Neural cell (in vitro differentiated cells): ENCODE measurements at regions not wholly inside any gene's neighbourhood (a gene's known extent, or its start where the extent isn't known, plus 50 kb on each side); places are given as distances from the start of the nearest gene placed in this dataset.

Experiments
- EZH2 ChIP-seq: fragments of 200-600, 300-800 bp; shearing (Covaris generic), sonication (generic); IDR thresholded peaks from 2 replicates; pipeline ENCODE4 v1.6.1; 2014; ENCODE audit warnings: antibody characterized with exemption, low read length, borderline replicate concordance, mild to moderate bottlenecking; ENCODE audit not compliant: insufficient read depth, poor library complexity, severe bottlenecking
- POLR2AphosphoS5 ChIP-seq: IDR thresholded peaks from 2 replicates; pipeline ENCODE4 v1.6.1; 2012
- RAD21 ChIP-seq: fragments of 450-650 bp; conservative IDR thresholded peaks from 2 replicates; pipeline ENCODE4 v1.6.1; 2014; ENCODE audit warnings: antibody characterized with exemption, mild to moderate bottlenecking, moderate library complexity
- TAF1 ChIP-seq: IDR thresholded peaks from 2 replicates; pipeline ENCODE4 v1.6.1; 2012; ENCODE audit warnings: low read depth
- TF ChIP-seq, protein P1 (sequence below): fragments of 450-650 bp; IDR thresholded peaks from 2 replicates; pipeline ENCODE4 v1.5.1; 2014; ENCODE audit warnings: antibody characterized with exemption, mild to moderate bottlenecking, moderate library complexity; ENCODE audit not compliant: poor library complexity, severe bottlenecking

DNA sequence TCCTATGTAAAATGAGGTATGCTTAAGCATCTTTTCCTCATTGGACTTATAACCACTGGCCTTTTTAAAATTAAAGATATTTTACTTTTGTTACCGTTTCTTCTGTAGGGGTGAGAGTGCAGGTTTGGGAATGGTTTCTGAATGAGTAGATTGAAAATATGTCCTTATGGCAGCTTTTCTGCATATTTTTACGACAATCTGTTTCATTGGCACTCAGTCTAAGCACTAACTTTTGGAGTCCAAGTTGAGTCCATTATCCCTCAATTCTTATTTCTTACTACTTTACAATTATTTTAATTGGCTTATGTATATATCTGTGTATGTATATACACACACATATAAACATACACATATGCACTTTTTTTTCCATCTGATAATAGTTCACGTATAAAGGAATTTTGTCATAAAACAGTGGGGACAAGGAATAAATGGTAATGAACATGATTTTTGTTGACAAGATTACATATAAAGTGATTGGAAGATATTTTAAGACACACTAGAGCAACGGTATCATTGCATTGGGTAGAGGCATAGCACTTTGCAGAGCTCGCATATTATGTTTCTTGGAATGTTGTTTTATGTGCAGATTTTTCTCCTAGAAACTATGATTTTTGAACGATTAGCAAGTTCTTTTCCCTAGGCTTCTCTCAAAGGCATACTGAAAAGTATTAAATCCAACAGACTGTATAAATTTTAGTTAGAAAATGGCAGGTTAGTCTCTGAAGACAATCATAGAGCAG is 133.0 kb downstream of the FAT4 start:
- TF ChIP-seq, protein P1, sequence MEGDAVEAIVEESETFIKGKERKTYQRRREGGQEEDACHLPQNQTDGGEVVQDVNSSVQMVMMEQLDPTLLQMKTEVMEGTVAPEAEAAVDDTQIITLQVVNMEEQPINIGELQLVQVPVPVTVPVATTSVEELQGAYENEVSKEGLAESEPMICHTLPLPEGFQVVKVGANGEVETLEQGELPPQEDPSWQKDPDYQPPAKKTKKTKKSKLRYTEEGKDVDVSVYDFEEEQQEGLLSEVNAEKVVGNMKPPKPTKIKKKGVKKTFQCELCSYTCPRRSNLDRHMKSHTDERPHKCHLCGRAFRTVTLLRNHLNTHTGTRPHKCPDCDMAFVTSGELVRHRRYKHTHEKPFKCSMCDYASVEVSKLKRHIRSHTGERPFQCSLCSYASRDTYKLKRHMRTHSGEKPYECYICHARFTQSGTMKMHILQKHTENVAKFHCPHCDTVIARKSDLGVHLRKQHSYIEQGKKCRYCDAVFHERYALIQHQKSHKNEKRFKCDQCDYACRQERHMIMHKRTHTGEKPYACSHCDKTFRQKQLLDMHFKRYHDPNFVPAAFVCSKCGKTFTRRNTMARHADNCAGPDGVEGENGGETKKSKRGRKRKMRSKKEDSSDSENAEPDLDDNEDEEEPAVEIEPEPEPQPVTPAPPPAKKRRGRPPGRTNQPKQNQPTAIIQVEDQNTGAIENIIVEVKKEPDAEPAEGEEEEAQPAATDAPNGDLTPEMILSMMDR, result no peak
- no peak for TF ChIP-seq POLR2AphosphoS5
- TF ChIP-seq RAD21, result no peak
- TF ChIP-seq EZH2, result no peak
- TF ChIP-seq TAF1, result no peak
